ENCODE measurements at regions not wholly inside any gene's neighbourhood (a gene's known extent, or its start where the extent isn't known, plus 50 kb on each side); places are given as distances from the start of the nearest gene placed in this dataset.

DNA sequence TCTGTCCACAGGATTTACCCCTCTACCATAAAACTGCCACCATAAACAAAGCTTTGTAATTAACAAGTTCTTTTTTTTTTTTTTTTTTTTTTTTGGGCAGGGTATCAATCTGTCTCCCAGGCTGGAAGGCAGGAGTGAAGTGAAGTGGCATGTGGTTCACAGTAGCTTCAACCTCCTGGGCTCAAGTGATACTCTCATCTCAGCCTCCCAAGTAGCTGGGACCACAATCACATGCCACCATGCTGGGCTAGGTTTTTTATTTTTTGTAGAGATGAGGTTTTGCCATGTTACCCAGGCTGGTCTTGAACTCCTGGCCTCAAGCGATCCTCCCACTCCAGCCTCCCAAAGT lies 61.1 kb upstream of the NUDT4 start:
- TF ChIP-seq, protein P1, sequence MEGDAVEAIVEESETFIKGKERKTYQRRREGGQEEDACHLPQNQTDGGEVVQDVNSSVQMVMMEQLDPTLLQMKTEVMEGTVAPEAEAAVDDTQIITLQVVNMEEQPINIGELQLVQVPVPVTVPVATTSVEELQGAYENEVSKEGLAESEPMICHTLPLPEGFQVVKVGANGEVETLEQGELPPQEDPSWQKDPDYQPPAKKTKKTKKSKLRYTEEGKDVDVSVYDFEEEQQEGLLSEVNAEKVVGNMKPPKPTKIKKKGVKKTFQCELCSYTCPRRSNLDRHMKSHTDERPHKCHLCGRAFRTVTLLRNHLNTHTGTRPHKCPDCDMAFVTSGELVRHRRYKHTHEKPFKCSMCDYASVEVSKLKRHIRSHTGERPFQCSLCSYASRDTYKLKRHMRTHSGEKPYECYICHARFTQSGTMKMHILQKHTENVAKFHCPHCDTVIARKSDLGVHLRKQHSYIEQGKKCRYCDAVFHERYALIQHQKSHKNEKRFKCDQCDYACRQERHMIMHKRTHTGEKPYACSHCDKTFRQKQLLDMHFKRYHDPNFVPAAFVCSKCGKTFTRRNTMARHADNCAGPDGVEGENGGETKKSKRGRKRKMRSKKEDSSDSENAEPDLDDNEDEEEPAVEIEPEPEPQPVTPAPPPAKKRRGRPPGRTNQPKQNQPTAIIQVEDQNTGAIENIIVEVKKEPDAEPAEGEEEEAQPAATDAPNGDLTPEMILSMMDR (IDR thresholded peaks at IDR 0.05): no peak
- TF ChIP-seq EP300 (IDR thresholded peaks at IDR 0.05): no peak
- no peak for TF ChIP-seq POLR2AphosphoS5 (IDR thresholded peaks at IDR 0.05)
- TF ChIP-seq POLR2A (IDR thresholded peaks at IDR 0.05; ENCODE audit: low read depth): no peak

All from esophagus muscularis mucosa (tissue), 4 donors.